ENCODE measurements at regions not wholly inside any gene's neighbourhood (a gene's known extent, or its start where the extent isn't known, plus 50 kb on each side); places are given as distances from the start of the nearest gene placed in this dataset.
"Not testable (repeated sequence)": the region's sequence is repeated elsewhere in the genome, so short reads cannot be mapped to it uniquely, and the experiment has no call there.

DNA sequence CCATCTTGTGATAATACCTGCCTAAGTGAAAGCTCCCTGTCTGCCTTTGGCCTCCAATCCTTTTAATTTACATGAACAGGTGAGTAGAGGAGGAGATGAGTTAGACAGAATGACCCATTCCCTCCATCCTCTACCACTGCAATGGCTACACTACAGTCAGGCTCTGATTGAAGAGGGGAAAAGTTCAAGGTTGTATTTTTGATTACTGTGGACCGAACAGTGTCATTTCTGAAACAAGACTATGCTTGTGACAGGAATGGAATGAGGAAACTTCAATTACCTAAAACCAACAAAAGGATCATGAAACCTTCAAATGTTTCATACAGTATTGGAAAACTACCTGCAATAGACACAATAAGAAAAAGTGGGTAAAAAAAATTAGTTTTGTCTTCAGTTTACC lies 85.5 kb upstream of the GBE1 start:
- no peaks in the 10 kb centered on the region for H3K9me3 ChIP-seq (ENCODE audit: control insufficient read depth, low read length)
- no peaks in the 10 kb centered on the region for H3K4me1 ChIP-seq (ENCODE audit: control insufficient read depth, insufficient read depth, low read length)
- H3K27me3 ChIP-seq (replicated peaks; ENCODE audit: control insufficient read depth, insufficient read depth, low read length) = no peaks in the 10 kb centered on the region
- H3K9ac ChIP-seq (ENCODE audit: low read length) = no peak overlapping the region
- no peak overlapping the region for H3K4me3 ChIP-seq (ENCODE audit: low read length)
- H3K36me3 ChIP-seq (ENCODE audit: control insufficient read depth, insufficient read depth, low read length, severe bottlenecking) = no peaks in the 10 kb centered on the region
- DNase-seq (ENCODE audit: low read depth) = no peak

DNA sequence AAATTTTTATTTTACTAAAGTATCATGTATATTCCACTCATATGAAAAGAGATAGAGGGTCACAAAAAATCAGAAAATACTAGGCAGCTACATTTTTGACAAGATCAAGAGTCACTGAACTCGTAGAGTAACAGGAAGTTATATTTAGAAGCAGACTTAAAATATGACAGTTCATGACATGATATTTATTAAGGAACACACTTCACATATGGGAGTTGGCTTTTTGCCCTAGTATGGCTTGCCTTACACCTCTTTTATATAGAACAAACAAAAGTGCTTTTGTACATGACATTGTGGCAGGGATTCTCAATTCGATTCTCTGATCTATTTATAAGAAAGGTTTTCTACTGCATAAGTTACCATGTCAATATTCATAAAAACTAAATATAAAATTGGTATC lies 80.1 kb upstream of the GBE1 start:
- no peaks in the 10 kb centered on the region for H3K27me3 ChIP-seq (replicated peaks; ENCODE audit: control insufficient read depth, insufficient read depth, low read length)
- DNase-seq (ENCODE audit: low read depth) = no peak
- no peak overlapping the region for H3K4me3 ChIP-seq (ENCODE audit: low read length)
- peaks cover 9% of the 10 kb centered on the region for H3K4me1 ChIP-seq (ENCODE audit: control insufficient read depth, insufficient read depth, low read length)
- no peak overlapping the region for H3K9ac ChIP-seq (ENCODE audit: low read length)
- H3K36me3 ChIP-seq (ENCODE audit: control insufficient read depth, insufficient read depth, low read length, severe bottlenecking) = no peaks in the 10 kb centered on the region
- no peaks in the 10 kb centered on the region for H3K9me3 ChIP-seq (ENCODE audit: control insufficient read depth, low read length)

DNA sequence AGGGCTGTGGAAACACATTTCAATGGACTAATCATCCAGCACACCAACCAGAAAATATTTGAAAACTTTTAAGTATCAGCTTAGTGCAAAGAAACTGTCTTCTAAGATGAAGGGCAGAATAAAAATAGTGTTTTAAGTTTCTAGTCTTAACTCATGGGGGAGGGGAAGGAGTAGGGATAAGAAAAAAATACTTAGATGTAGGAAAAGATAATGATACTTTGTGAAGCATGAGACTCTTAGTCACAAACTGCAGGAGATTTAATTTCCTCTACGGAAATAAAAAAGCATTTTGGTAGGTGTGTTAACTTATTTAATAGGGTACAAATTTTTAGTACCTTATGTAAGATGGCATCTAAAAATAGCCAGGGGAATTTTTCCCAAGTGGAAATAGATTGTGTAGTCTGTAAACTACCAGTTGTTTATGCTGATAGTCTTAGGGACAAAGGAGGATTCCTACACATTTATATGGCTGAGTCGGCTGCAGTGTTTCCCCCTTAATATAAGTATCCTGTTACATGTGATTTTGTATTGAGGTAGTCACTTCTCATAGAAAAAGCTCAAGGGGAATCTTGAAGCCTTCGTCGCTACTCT lies 78.2 kb upstream of the GBE1 start:
- H3K4me1 ChIP-seq (ENCODE audit: control insufficient read depth, insufficient read depth, low read length) = peaks cover 9% of the 10 kb centered on the region
- H3K27me3 ChIP-seq (replicated peaks; ENCODE audit: control insufficient read depth, insufficient read depth, low read length) = no peaks in the 10 kb centered on the region
- no peak overlapping the region for H3K9ac ChIP-seq (ENCODE audit: low read length)
- no peaks in the 10 kb centered on the region for H3K36me3 ChIP-seq (ENCODE audit: control insufficient read depth, insufficient read depth, low read length, severe bottlenecking)
- DNase-seq (ENCODE audit: low read depth) = no peak
- no peak overlapping the region for H3K4me3 ChIP-seq (ENCODE audit: low read length)
- no peaks in the 10 kb centered on the region for H3K9me3 ChIP-seq (ENCODE audit: control insufficient read depth, low read length)

DNA sequence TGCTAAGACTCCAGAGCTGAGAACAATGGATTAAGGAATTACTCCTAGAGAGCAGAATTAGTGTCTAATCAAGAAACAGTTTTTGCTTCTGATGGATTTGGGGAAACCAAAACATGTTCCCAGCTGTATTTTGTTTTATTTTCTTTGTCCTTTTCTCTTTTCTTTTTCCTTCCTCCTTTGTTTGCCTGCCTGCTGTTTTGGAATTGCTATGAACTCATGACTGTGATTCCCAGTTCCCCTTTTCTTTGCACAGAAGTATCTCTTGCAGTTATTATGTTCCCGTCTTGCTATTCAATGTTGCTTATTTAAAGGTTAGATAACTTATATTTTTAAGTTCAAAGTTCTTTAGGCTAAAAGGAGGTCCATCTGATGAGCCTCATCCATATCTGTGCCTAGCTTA lies 77.0 kb upstream of the GBE1 start:
- no peak for DNase-seq (ENCODE audit: low read depth)
- Histone ChIP-seq H3K9me3 (ENCODE audit: control insufficient read depth, low read length) (no peaks in the 10 kb centered on the region), H3K9ac (ENCODE audit: low read length) (no peak overlapping the region)

DNA sequence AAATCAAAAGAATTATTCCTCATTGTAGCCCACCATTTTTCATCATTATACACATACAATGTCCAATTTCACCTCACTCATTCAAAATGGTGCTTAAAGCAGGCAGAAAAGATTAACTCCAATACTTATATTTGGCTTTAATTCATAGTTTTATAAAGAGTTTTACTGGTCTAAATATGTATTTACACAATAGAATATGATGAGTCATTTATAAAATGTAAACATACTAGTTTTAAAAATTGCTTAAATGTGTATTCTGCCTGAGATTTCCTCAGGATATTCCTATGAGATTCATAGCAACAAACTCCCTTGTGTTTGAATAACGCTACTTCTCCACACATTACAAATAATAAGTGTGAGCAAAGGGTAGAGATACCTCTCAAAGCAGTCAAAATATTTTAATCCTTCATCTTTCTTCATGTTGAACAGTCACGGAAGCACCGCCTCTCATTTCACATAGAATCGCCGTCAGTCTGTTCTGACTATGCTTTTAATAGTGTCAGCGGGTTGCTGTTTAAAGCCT lies 75.7 kb upstream of the GBE1 start:
- H3K27me3 ChIP-seq (replicated peaks; ENCODE audit: control insufficient read depth, insufficient read depth, low read length) = no peaks in the 10 kb centered on the region
- DNase-seq (ENCODE audit: low read depth) = peak; percentile 11
- H3K9me3 ChIP-seq (ENCODE audit: control insufficient read depth, low read length) = no peaks in the 10 kb centered on the region
- H3K4me1 ChIP-seq (ENCODE audit: control insufficient read depth, insufficient read depth, low read length) = peaks cover 9% of the 10 kb centered on the region
- no peak overlapping the region for H3K4me3 ChIP-seq (ENCODE audit: low read length)
- no peak overlapping the region for H3K9ac ChIP-seq (ENCODE audit: low read length)
- no peaks in the 10 kb centered on the region for H3K36me3 ChIP-seq (ENCODE audit: control insufficient read depth, insufficient read depth, low read length, severe bottlenecking)

More for the DNA sequence above, 77.0 kb upstream of the GBE1 start:
- Histone ChIP-seq H3K27me3 (replicated peaks; ENCODE audit: control insufficient read depth, insufficient read depth, low read length) (no peaks in the 10 kb centered on the region), H3K36me3 (ENCODE audit: control insufficient read depth, insufficient read depth, low read length, severe bottlenecking) (no peaks in the 10 kb centered on the region), H3K4me3 (ENCODE audit: low read length) (no peak overlapping the region), H3K4me1 (ENCODE audit: control insufficient read depth, insufficient read depth, low read length) (peaks cover 9% of the 10 kb centered on the region)

DNA sequence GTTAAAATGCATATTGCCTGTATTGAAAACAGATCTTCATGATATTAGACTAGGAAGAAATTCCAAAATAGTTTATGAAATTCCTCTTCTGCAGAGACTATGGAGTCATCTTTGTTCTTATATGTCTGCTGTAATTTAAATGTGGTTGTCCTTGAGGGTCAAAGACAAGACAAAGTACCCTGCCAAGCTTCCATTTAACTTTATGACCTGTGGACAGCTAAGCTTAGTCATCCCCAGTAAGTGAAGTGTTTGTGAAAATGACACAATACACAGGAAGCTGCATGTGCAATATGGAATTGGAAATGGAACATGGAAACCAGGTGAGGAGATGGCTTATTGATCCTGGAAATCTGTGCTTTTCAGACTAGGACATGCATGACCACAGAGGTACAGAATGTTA lies 68.5 kb upstream of the GBE1 start:
- H3K9ac ChIP-seq (ENCODE audit: low read length) = no peak overlapping the region
- H3K36me3 ChIP-seq (ENCODE audit: control insufficient read depth, insufficient read depth, low read length, severe bottlenecking) = no peaks in the 10 kb centered on the region
- no peaks in the 10 kb centered on the region for H3K9me3 ChIP-seq (ENCODE audit: control insufficient read depth, low read length)
- H3K4me3 ChIP-seq (ENCODE audit: low read length) = no peak overlapping the region
- DNase-seq (ENCODE audit: low read depth) = no peak
- no peaks in the 10 kb centered on the region for H3K27me3 ChIP-seq (replicated peaks; ENCODE audit: control insufficient read depth, insufficient read depth, low read length)
- H3K4me1 ChIP-seq (ENCODE audit: control insufficient read depth, insufficient read depth, low read length) = no peaks in the 10 kb centered on the region

DNA sequence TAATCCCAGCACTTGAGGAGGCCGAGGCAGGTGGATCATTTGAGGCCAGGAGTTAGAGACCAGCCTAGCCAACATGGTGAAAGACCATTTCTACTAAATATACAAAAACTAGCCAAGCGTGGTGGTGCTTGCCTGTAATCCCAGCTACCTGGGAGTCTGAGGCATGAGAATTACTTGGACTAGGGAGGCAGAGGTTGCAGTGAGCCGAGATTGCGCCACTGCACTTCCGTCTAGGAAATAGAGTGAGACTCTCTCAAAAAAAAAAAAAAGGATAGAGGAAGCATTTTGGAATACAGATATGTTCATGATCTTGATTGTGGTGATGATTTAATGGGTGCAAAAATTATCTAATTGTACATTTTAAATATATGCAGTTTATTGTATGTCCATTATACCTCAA lies 67.8 kb upstream of the GBE1 start:
- H3K36me3 ChIP-seq (ENCODE audit: control insufficient read depth, insufficient read depth, low read length, severe bottlenecking); H3K4me3 ChIP-seq (ENCODE audit: low read length); DNase-seq (ENCODE audit: low read depth); H3K9me3 ChIP-seq (ENCODE audit: control insufficient read depth, low read length); H3K27me3 ChIP-seq (replicated peaks; ENCODE audit: control insufficient read depth, insufficient read depth, low read length); H3K4me1 ChIP-seq (ENCODE audit: control insufficient read depth, insufficient read depth, low read length); H3K9ac ChIP-seq (ENCODE audit: low read length): not testable (repeated sequence)

DNA sequence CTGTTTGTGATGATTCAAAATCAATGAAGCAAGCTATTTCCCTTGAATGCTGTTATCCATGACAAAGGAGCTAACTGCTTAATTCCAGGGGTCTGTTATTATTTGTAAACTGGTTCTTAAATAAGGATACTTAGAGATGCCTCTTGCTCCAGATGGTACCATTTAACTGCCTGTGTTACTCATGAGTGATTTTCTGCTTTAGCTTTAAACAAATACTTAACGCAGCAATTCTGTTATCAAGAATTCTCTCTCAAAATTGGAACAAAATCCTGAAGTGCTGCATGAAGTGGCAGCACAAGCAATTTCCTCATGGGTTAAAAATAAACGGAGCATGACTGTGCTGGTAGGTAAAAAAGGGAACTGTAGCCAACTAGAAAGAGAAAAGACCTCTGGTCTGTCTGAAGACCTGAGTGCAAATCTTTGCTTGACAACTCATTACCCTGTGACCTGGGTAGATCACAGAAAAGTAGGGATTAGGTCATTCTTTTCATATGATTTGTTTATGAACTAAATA lies 62.5 kb upstream of the GBE1 start:
- H3K9me3 ChIP-seq (ENCODE audit: control insufficient read depth, low read length) = no peaks in the 10 kb centered on the region
- H3K27me3 ChIP-seq (replicated peaks; ENCODE audit: control insufficient read depth, insufficient read depth, low read length) = no peaks in the 10 kb centered on the region
- H3K4me1 ChIP-seq (ENCODE audit: control insufficient read depth, insufficient read depth, low read length) = no peaks in the 10 kb centered on the region
- no peak overlapping the region for H3K9ac ChIP-seq (ENCODE audit: low read length)
- H3K36me3 ChIP-seq (ENCODE audit: control insufficient read depth, insufficient read depth, low read length, severe bottlenecking) = no peaks in the 10 kb centered on the region
- H3K4me3 ChIP-seq (ENCODE audit: low read length) = no peak overlapping the region
- peak; percentile 36 for DNase-seq (ENCODE audit: low read depth)

DNA sequence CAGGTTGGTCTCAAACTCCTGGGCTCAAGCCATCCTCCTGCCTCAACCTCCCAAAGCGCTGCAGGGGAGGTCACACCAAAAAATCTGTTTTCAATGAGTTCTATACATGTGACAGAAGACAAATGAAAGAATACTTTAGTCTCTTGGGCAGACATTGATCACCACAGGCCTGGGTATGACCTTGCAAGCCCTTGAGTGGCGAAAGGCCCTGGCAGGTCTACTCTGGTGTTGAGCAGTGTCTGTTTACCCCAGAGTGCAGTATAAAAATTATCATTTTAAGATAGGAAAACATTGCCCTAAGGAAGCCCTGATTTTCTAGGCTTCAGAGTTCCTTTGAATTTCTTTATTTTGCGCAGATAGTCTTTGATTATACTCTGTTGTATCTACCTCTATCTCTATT lies 61.6 kb upstream of the GBE1 start:
- peaks cover 3% of the 10 kb centered on the region for H3K9me3 ChIP-seq (ENCODE audit: control insufficient read depth, low read length)
- no peaks in the 10 kb centered on the region for H3K4me1 ChIP-seq (ENCODE audit: control insufficient read depth, insufficient read depth, low read length)
- H3K4me3 ChIP-seq (ENCODE audit: low read length) = no peak overlapping the region
- no peaks in the 10 kb centered on the region for H3K27me3 ChIP-seq (replicated peaks; ENCODE audit: control insufficient read depth, insufficient read depth, low read length)
- no peaks in the 10 kb centered on the region for H3K36me3 ChIP-seq (ENCODE audit: control insufficient read depth, insufficient read depth, low read length, severe bottlenecking)
- no peak overlapping the region for H3K9ac ChIP-seq (ENCODE audit: low read length)
- no peak for DNase-seq (ENCODE audit: low read depth)

DNA sequence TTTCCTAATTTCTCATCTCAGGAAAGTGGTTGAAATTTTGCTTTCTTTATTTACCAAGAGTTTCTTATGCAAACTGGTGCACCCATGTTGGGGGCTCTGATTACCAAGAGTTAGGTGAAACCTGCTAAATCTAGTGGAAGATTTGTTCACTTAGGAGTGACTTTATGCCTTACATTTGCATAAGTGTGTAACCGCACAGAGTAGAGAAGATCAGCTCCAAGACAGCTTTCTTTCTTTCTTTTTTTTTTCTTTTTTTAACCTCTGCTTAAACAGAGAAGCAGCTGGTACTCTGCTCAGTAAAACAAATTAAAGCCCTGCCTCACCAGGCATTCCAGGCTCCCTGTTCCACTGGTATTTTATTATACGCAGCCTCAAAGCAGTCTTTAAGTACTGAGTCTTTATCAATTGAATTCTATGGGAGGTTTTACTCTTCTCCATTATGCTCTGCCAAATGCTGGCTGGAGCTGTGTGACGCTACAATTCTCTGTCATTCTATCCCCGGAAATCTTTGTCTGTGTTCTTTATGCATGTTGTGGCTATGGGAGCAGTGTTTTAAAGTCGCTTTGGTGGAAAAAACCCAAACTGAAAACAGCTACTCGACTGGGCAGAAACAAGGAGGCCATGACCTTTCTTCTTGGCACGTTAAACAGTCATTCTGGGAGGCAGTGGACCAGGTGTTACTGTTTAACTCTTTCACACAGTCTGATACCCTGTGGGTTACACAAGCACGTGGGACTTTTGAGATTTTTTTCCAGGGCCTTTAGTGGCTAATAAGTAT lies 55.2 kb upstream of the GBE1 start:
- no peaks in the 10 kb centered on the region for H3K27me3 ChIP-seq (replicated peaks; ENCODE audit: control insufficient read depth, insufficient read depth, low read length)
- peaks cover 12% of the 10 kb centered on the region for H3K4me1 ChIP-seq (ENCODE audit: control insufficient read depth, insufficient read depth, low read length)
- no peaks in the 10 kb centered on the region for H3K36me3 ChIP-seq (ENCODE audit: control insufficient read depth, insufficient read depth, low read length, severe bottlenecking)
- peaks cover 5% of the 10 kb centered on the region for H3K9me3 ChIP-seq (ENCODE audit: control insufficient read depth, low read length)
- H3K4me3 ChIP-seq (ENCODE audit: low read length) = peak overlapping the region; percentile 28
- peak overlapping the region; percentile 19 for H3K9ac ChIP-seq (ENCODE audit: low read length)
- DNase-seq (ENCODE audit: low read depth) = peak; percentile 60

DNA sequence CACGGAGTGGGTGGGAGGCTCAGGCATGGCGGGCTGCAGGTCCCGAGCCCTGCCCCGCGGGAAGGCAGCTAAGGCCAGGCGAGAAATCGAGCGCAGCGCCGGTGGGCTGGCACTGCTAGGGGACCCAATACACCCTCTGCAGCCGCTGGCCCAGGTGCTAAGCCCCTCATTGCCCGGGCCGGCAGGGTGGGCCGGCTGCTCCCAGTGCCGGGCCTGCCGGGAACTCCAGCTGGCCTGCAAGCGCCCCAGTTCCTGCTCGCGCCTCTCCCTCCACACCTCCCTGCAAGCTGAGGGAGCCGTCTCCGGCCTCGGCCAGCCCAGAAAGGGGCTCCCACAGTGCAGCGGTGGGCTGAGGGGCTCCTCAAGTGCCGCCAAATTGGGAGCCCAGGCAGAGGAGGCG lies 50.7 kb upstream of the GBE1 start:
- H3K27me3 ChIP-seq (replicated peaks; ENCODE audit: control insufficient read depth, insufficient read depth, low read length); DNase-seq (ENCODE audit: low read depth); H3K4me3 ChIP-seq (ENCODE audit: low read length); H3K9me3 ChIP-seq (ENCODE audit: control insufficient read depth, low read length); H3K36me3 ChIP-seq (ENCODE audit: control insufficient read depth, insufficient read depth, low read length, severe bottlenecking); H3K9ac ChIP-seq (ENCODE audit: low read length): not testable (repeated sequence)
- H3K4me1 ChIP-seq (ENCODE audit: control insufficient read depth, insufficient read depth, low read length) = peaks cover 10% of the 10 kb centered on the region
